ENCODE measurements at regions not wholly inside any gene's neighbourhood (a gene's known extent, or its start where the extent isn't known, plus 50 kb on each side); places are given as distances from the start of the nearest gene placed in this dataset.
A peak's percentile ranks its signal among the peaks of the same experiment; 100 is the strongest.

DNA sequence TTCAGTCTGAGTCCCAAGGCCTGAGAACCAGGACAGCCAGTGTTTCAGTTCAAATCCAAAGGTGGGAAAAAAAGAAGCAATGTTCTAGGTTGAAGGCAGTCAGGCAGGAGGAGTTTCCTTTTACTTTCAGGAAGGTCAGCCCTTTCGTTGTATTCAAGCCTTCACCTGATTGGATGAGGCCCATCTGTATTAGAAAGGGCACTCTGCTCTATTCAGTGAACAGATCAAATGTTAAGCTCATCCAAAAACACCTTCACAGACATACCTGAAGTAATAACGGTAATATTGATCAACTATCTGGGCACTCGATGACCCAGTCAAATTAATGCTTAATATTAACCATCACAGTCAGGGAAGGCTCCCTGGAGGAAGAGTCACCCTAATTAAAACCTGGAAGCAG lies 60.9 kb downstream of the IRX5 start:
- TF ChIP-seq KDM4B (IDR thresholded peaks at IDR 0.05; ENCODE audit: borderline replicate concordance in 2 of 2, low read depth in 1 of 2) (no peak), ZBTB5 (IDR thresholded peaks at IDR 0.05) (no peak), ZFP36 (IDR thresholded peaks at IDR 0.05; ENCODE audit: low read depth, low read length, partially characterized antibody) (peak; percentile 16), L3MBTL2 (IDR thresholded peaks at IDR 0.05) (no peak), ZNF134 (CRISPR knock-in tag; conservative IDR thresholded peaks at IDR 0.05) (peak; percentile 75), NRF1 (conservative IDR thresholded peaks at IDR 0.05 in 1 of 2, IDR thresholded peaks at IDR 0.05 in 1 of 2) (no peak), BMI1 (IDR thresholded peaks at IDR 0.05; ENCODE audit: low read length) (no peak), ZNF766 (CRISPR knock-in tag; conservative IDR thresholded peaks at IDR 0.05) (no peak), ZBTB34 (CRISPR knock-in tag; IDR thresholded peaks at IDR 0.05) (no peak), CHCHD3 (CRISPR knock-in tag; IDR thresholded peaks at IDR 0.05) (no peak), NCOA2 (IDR thresholded peaks at IDR 0.05; ENCODE audit: partially characterized antibody in 2 of 2) (no peak), NUFIP1 (IDR thresholded peaks at IDR 0.05; ENCODE audit: partially characterized antibody) (no peak)
- no peaks in the 10 kb centered on the region for H3K79me2 ChIP-seq (ENCODE audit: control insufficient read depth, insufficient read depth, low read length)
- H3K27me3 ChIP-seq (ENCODE audit: control insufficient read depth in 2 of 2, insufficient read depth in 2 of 2, low read length in 2 of 2) = peaks cover 16 to 29% of the 10 kb centered on the region in 2 experiments
- POLR2A ChIA-PET = no interaction called here
- H2AFZ ChIP-seq (ENCODE audit: low read depth, low read length) = no peak overlapping the region
- 2% methylated on average over 3 of the region's 3 CpGs for WGBS (ENCODE audit: insufficient coverage, low coverage, missing lambda C conversion rate)
- no peaks in the 10 kb centered on the region for H3K4me1 ChIP-seq (replicated peaks in 1 of 2; ENCODE audit: control insufficient read depth in 2 of 2, insufficient read depth in 2 of 2, low read length in 2 of 2)
- no peak for FAIRE-seq
- H3K4me3 ChIP-seq = no peak overlapping the region
- CTCF ChIA-PET (ENCODE audit: low intra/inter-chr PET ratio) = no interaction called here
- no peak overlapping the region for H3K27ac ChIP-seq (ENCODE audit: extremely low read depth, low read depth, low read length)
- in situ Hi-C loops (cut with MboI) = no loop called here
- DNase-seq (ENCODE audit: extremely low read depth in 1 of 4, low spot score in 3 of 4) = no peak
- no peaks in the 10 kb centered on the region for H3K9me1 ChIP-seq (ENCODE audit: control insufficient read depth, insufficient read depth, low read length)
- H3K9ac ChIP-seq (ENCODE audit: insufficient read depth in 1 of 2, low read depth in 2 of 2, low read length in 2 of 2) = no peak overlapping the region
- no peaks in the 10 kb centered on the region for H3K36me3 ChIP-seq (ENCODE audit: control insufficient read depth, insufficient read depth, low read length)
- H4K20me1 ChIP-seq (replicated peaks; ENCODE audit: control insufficient read depth, insufficient read depth, low read length) = 0 out of 2 replicates have a peak, but pooled peaks cover 5% of the 10 kb centered on the region
- no TSS peak for BruUV-seq (replicated peaks)
- intact Hi-C loops (cut with micrococcal nuclease) = no loop called here
- H3K9me3 ChIP-seq (replicated peaks; ENCODE audit: control insufficient read depth, insufficient read depth, low read depth, low read length) = no peaks in the 10 kb centered on the region
- H3K4me2 ChIP-seq (ENCODE audit: insufficient read depth, low read length) = no peak overlapping the region
- ATAC-seq = no peak

All from K562 (cell line).